CD4-positive, alpha-beta T cell treated with Interleukin-4 for 1 hour (primary cell): ENCODE measurements at regions not wholly inside any gene's neighbourhood (a gene's known extent, or its start where the extent isn't known, plus 50 kb on each side); places are given as distances from the start of the nearest gene placed in this dataset.

Experiments
- DNase-seq, 2 donors: peaks; one replicate each; pipeline ENCODE4 v3.0.0-alpha.2; 2020 to 2022

DNA sequence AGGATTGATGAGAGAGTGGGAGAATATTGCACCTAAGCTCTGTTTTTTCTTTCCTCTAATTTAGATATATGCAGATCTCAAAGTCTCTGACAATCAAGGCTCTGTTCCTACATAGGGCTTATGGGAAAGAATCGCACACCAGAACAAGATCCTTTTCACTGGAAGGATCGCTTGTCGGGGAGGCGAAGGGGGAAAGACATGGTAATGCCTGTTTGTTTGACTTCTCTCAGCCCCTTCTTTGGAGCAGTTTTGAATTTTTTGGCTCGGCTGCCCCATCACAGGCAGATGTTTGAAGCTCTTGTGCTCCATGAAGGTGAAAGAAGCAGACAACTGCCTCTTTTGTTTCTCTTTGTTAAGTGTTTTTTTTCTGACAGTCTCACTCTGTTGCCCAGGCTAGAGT lies 599.9 kb upstream of the ZNF608 start:
- no peak for DNase-seq

DNA sequence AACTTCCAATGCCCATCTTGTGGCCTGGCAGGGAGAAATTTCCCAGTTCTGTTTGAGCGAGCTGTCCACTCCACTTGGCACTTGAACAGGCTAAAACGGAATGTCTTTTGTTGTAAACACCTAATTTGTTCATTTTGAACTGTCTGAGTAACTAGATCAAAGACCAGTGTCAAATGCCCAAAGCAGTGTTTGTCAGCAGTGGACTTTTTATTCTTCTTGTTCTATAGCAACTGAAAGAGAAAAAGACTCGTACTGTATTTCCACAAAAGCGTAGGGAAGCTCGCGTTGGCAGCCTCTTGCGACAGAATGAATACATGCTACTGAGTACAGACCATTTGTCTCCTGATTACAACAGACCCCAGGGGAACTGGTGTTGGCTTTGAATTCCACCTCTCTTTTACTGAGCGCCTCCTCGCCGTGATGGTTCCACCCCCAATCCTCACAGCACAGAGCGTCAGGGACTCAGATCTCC lies 601.8 kb upstream of the ZNF608 start:
- no peak for DNase-seq

DNA sequence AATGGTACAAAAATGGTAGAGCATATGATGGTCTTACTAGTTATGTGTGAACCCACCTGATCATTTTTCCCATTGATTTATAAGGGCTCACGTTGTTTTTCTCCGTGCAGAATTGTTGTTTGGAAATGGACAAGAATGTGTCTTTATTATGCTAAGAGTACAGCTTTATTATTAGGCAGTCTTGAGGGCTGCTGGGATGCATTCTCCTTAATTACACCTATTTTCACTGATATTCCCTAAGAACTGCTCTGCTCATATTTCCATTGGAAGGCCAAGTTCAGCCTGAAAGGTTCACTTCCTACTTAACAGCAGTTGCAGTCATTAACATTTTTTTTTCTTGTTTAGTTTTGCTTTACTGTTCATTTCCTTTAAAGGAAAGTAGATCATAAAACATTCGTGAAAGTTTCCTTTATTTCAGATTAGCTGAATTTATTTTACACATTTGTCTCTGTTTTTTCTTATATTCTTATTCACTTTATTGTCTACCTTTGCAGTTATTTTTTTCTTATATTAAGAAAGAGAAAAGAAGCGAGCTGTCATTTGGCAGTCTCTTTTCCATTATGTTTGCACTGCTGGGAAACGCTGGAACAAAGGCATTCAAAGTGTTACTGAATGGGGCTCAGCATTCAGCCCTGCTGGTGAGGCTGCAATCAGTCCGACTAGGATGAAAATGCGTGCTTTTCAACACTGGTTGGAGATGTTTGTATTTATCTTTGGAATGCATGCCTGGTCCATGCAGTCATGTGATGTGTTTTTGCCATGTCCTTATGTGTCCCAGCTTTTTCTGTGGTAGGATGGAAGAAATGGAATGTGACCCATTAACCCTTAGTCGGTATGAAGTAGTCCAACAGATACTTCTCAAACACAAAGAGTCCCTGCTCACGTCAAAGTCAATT lies 602.7 kb upstream of the ZNF608 start:
- no peak for DNase-seq

DNA sequence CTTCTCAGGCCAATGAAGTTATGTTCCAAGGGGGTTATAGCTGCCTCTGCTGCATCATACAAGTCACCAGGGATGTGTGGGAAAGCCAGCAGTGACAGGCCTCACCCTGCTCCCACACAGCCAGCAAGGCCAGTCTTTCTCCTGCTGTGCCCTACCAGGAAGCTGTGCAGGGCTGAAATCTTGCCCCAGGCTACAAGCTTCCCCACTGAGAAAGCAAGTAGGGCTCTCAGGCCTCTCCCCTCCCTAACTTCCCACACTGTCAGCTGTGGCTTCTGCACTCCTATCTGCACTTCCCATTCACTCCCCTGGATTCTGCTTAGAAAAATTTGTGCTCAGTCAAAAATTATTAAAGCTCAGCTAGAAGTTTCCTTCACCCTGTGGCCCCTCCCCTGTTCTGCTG lies 611.2 kb upstream of the ZNF608 start:
- DNase-seq = no peak

DNA sequence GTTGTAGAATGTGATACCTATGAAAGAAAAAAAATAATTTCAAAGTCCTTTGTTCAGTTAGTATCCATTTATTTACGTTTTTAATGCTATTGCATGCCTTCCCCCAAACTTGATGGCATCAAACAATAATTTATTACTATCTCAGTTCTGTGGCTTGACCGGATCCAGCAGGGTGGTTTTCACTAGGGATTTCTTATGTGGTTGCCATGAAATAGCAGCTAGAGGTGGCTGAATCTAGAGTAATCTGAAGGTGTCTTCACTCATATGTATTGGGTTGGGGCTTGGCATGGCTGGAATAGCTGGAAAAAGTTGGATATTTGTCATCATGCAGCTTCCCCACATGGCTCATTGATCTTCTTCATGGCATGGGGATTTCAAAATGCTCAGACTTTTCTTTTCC lies 619.3 kb upstream of the ZNF608 start:
- no peak for DNase-seq

DNA sequence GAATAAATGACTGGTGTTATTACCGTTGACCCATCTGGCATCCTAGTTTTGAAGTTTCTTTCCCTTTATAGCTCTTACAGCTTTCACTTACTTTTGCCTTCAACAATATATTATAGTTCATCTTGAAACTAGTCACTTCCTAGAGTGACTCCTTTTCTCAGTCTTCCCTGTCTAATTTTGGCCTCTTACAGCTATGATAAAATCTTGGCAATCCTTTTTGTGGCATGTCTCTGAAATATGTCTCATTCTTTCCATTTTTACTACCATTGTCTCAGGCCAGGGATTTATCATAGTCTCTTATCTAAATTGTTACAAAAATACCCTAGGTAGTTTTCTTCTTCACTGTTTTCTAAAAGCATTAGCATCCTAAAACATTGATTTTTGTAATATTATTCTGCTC lies 621.3 kb upstream of the ZNF608 start:
- DNase-seq = no peak

DNA sequence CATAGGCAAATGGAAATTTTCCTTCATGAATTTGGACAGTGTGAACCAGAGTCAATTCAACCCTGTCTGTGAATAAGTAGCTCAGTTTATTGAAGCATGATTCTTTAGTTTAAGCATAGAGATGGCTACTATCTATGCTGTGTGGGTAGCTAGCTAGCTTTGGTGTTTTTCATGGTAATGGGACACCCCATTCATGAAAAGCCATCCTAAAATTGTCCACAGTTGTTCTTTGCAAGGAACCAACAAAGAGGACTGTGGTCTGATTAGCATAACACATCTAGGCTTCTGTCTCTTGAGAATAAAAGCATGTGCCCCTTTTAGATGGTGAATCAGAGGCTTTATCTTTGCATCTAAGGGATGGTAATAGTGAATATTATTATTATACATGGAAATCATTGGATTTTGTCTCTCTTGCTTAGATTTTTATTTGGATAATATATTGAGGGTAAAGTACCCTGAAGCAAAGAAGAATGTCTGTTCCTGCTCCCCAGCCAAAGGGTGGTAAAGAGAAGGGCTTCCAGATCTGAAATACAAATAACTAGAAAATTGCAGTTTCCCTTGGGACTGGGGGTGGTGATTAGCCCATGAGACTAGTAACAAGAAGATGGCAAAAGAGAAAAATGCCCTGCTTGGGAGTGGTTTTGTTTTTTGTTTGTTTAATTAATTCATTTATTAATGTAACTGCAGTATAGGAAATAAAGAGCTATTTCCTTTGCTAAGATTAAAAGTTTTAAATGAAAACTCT lies 624.2 kb upstream of the ZNF608 start:
- DNase-seq = no peak

DNA sequence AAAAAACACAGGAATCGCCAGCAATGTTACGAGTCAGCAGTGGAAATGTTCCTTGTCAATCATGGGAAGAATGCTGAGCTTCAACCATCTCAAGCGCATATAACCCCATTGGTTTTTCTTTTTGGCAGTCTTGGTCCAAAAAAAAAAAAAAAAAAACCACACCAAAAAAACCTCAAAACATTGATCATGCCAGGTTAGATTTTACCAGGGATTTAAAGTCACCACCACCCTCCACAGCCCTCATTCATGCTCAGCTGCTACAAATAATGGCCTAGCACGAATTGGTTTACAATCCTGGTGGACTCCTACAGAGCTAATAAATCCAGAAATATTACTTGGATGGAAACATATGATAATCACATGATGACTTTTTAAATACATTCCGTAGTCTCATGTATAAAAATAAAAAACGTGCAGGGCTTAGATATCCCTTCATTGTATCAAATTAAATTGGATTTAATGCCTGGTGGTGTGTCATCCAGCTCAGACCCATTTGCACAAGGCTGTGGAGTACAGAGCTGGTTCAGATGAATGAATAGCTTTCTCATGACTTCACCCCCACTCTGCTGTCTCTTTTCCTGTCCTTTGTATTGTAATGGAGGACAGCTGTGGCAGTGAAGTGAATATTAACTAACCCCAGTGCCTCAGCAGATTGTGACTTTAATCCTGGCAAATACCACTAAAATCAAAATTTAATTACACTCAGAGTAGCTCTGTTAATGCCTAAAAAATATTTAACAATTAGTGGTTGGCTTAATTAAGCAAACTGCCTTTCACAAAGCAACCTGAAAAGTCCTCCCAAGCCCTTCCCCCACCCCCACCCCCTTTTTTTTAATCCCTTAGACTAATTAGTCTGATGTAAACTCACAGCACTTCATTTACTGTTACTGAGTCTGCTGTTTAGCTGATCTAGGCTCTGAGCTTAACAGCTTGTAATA lies 626.5 kb upstream of the ZNF608 start:
- DNase-seq = no peak

DNA sequence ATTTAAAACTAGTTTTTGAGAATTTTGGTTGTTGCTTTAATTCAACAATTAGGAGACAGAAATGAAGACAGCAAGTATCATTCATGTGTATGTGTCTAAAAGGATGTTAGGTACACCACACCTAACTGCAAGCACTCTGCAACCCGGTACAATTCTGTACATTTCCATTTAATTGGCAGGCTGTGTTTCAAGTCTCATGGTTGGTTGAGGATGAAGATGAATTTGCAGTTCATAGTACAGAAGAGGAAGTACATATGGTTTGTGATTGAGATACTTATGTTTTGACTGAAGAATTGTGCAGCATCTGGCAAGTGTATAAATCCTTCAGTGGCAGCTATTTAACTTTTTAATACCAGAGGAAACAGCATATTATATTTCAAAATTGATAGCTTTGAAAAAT lies 628.7 kb upstream of the ZNF608 start:
- DNase-seq = no peak

DNA sequence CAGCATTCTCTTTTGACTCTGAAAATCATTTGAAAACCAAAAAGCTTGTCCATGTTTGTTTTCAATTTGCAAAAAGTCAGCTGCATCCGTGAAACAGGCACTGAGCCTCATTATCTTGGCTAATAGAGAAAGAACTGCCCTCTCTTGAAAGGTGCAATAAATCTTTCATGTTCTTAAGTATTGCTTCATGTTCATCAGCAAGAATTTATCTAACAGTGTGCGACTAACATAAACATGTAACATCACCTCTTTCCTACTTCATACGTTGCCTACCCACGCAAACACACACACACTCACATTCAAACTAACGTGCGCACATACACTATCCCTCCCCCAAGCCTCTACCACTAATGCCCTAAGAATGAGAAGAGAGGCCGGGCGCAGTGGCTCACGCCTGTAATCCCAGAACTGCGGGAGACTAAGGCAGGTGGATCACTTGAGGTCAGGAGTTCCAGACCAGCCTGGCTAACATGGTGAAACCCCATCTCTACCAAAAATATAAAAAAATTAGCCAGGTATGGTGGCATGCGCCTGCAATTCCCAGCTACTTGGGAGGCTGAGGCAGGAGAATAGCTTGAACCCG lies 629.7 kb upstream of the ZNF608 start:
- no peak for DNase-seq

DNA sequence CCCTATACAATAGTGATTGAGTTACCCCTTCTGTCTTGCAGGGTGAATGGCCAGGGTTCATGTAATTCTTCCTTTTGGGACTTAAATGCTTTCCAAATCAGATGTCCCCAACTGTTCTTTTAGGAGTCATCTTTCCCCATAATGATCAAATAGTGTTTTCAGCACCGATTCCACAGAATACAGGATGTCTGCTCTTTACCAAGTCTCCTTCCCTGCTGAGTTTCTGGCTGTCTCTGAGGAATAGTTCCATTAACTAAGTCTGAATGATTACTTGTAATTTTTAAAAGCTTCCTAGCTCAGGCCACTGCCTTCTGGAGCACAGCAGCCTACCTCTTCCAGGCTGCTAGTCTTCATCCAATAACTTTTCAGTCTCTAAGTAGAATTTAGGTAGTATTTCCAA lies 630.7 kb upstream of the ZNF608 start:
- DNase-seq = no peak

DNA sequence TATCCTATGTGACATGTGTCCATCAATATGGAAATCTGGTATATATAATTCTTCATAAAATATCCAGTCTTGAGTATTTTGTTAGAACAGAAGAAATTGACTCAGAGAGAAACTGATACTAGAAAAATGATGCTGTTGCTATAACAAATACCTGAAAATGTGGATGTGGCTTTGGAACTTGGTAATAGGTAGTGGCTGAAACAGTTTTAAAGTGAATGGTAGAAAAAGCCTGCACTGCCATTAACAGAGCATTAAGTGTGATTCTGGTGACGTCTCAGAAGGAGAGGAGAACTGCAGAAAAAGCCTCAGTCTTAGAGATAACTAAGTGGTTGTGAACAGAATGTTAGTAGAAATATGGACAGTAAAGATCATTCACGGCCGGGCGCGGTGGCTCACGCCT lies 634.9 kb upstream of the ZNF608 start:
- DNase-seq = no peak

DNA sequence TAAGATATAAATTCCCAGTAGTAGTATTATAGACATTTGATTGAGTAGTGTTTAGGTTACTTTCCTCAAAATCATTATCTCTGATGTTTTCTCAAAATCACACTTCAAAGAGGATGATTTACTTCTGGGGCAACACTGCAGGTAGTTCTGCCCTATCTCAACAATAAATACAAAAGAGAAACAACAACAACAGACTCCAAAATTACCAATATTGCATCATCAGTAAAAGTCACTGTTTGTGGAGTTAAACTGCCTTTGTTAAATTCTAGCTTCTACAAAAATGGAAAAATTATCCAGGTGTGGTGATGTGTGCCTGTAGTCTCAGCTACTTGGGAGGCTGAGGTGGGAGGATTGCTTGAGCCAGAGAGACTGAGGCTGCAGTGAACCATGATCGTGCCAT lies 637.6 kb upstream of the ZNF608 start:
- no peak for DNase-seq

DNA sequence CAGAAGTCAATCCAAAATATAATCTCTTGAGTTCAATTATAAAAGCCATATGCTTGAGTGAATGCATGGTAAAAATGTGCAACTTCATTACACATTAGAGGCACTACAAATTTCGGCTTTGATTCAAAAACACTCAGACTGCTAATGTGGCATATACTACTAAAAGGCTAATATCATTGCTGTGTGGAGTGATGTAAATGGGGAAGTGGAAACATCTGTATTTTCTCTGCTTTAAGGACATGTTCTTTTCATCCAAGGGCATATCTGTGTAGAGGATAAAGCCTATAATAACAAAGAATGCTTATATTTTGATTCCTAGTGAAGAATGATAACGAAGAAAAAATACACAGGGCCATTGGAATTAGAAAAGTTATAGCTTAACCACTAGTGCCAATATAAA lies 643.9 kb upstream of the ZNF608 start:
- no peak for DNase-seq

DNA sequence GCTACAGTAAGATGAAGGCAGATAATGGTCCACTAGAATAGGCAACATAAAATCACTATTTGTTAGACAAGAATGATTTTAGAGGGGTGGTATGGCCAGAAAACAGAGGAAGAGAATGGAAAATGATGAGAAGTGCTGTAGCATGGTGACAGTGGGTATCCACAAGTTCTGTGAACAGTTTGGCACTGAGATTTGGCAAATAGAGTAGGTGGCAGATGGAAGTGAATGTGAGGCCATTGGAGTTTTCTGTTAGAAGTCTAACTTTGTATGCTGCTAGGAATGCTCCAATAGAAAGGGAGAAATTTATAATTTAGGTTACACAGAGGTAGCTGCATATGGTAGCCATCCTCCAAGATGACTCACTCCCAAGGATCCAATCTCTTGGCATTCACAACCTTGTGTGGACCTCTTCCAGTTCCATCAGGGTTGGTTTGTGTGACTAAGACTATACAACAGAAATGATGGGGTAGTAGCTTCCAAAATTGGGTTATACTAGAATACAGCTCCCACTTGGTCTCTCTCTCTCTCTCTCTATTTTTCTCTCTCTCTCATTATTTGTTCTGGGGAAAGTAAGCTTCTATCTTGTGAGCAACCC lies 646.9 kb upstream of the ZNF608 start:
- no peak for DNase-seq

DNA sequence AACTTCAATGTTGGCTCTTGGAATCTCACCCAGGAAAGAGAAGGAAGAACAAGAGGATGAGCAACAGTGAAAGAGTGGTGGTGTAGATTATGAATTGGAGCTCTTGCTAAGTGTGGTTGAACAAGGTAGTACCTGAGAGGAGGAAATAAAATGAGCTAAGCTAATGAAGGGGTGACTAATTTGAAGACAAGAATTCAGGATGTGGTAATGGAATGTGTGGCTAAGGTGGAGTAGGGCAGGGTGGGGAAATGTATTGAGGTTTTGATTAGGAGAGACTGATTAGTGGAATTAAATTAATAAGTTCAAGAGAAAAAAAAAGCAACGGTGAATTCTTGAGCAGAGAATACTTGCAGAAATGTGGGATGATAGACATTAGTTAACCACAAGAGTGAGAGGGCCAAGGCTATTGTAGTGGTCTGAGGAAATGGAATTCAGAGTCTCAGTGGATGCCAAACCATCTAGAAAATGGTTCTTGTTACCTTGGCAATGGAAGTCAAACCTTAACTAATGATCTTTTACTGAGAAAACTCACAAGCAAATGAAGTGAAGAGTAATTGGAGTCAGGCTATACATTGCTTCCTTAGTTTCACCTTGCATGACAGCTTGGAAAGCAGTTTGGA lies 648.3 kb upstream of the ZNF608 start:
- DNase-seq = no peak

DNA sequence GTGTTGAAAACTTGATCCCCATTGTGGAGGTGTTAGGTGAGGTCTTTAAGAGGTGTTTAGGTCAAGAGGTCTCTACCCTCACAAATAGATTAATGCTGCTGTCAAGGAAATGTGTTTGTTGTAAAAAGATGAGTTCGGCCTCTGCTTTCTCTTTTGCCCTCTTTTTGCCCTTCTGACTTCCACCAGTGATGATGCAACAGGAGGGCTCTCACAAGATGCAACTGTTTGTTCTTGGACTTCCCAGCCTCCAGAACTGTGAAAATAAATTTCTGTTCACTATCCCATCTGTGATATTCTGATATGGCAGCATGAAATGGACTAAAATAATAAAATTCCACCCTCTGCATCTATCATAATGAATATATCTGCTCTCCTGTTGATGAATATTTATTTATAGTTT lies 650.0 kb upstream of the ZNF608 start:
- DNase-seq = no peak

DNA sequence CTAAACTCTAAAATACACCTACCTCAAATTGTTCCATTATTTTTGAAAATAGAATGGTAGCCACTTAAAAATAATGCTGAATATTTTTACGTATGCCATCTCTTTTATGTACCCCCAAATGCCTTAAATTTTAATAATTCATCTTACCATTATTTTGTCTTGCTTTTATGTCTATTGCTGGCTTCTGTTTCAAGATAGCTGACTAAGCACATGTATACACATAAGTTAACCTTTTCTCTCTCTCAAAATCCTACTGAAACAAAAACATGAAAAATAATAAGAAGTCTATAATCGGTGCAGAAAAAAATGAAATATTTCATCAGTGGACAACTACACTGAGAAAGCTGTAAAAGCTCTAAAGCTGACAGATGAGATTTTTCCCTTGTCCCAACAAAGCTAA lies 652.0 kb upstream of the ZNF608 start:
- no peak for DNase-seq

DNA sequence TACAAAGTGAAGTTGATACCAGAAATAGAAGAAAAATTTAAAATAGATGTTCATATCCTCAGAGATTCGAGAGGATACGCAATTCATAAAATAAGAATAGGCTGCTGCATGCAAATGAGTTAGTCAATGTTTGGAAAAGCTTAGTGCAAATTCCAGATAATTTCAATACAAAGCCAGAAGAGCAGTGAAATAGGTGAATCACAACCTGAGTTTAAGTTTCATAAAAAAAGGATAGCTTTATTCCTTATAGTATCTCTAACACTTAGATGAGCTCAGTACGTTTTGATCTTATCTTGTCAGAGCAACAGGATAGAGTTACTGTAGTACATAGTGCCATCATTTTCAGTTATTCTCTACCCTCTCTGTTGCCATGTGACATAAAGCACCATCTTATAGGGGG lies 653.4 kb upstream of the ZNF608 start:
- DNase-seq = no peak

DNA sequence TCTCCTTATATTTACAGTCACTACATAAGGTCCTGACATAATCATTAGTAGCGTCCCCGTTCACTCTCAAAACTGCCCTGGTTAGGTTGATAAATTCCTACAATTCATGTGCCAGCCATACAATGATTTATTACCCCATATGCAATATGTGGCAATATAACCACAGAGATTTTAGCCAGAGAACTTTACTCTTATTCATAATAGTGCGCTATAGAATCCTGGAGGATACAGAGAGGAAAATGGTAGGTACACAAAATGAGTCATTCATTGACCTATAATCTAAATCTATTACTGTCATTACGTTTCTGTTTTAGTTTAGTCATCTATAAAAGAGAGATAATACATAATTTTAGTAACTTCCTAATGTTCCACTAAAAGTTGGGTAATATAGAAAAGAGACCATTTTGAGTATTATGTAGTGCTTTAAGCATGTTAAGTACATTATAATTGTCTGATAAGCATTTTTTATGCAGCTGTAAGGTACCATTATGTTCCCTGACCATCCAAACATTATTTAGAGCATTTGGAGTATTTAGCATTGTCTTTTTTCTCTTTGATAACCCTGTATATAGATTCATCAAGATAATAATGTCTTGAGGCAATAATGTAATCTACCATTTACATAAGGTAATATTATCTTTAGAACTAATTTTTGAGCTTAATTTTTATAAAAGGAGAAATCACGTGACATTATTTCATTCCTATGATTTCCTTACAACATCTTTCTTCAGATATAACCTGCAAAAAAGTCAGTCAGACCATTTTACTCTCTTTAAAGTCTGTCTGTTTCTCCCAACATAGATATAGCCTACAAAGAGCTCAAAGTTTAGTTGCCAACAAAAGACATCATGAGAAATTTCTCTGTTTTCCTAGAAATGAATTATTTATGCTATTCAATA lies 655.5 kb upstream of the ZNF608 start:
- no peak for DNase-seq

DNA sequence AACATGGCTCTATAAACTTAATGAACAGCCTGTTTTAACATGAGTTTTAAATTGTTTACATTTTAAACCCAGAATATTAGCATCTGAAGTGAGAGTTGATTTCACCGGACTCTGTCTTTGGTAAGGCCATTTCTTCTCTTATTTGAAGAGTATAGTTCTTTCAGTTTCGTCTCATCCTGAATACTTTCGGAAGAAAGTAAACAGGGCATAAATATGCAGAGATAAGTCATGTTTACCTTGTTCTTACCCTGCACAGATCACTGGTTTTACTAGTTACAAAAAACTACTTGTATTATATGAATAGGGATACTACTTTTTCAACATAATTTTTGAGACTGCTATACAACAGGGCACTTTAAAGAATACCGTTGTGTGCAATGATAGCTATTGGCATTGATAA lies 656.3 kb upstream of the ZNF608 start:
- DNase-seq = no peak
